CD14-positive monocyte (primary cell): ENCODE measurements at regions not wholly inside any gene's neighbourhood (a gene's known extent, or its start where the extent isn't known, plus 50 kb on each side); places are given as distances from the start of the nearest gene placed in this dataset.

Experiments used
- DNase-seq, 3 donors: peaks; one replicate each; pipeline ENCODE4 v3.0.0-alpha.2; 2011 to 2022
- H2AFZ ChIP-seq: 2 replicates; pipeline ENCODE4 v1.6.0; 2012; ENCODE audit warnings: mild to moderate bottlenecking, low read depth, low read length, inconsistent platforms; ENCODE audit not compliant: insufficient read depth, poor library complexity, severe bottlenecking
- H3K27ac ChIP-seq, 2 donors: 1 replicate in 1 of 2; 2 replicates in 1 of 2; pipeline ENCODE4 v1.5.1; 2012 to 2013; ENCODE audit warnings: low read length in 2 of 2, control low read depth in 1 of 2, inconsistent platforms in 1 of 2, low read depth in 1 of 2, mild to moderate bottlenecking in 1 of 2
- H3K27me3 ChIP-seq, 2 donors: one replicate each; pipeline versions ENCODE4 v1.6.0 to v1.6.1; 2011 to 2013; ENCODE audit warnings: low read length in 2 of 2; ENCODE audit not compliant: control insufficient read depth in 2 of 2, insufficient read depth in 2 of 2
- H3K36me3 ChIP-seq, 2 donors: replicated peaks in 1 of 2; 1 replicate in 1 of 2; 2 replicates in 1 of 2; pipeline versions ENCODE4 v1.5.1 to v1.6.1; 2012 to 2013; ENCODE audit warnings: low read length in 2 of 2, control low read depth in 1 of 2, inconsistent platforms in 1 of 2, mild to moderate bottlenecking in 1 of 2; ENCODE audit not compliant: insufficient read depth in 2 of 2, control insufficient read depth in 1 of 2
- H3K4me1 ChIP-seq, 2 donors: 1 replicate in 1 of 2; 2 replicates in 1 of 2; pipeline versions ENCODE4 v1.5.1 to v1.6.1; 2012 to 2013; ENCODE audit warnings: low read length in 2 of 2, control low read depth in 1 of 2, inconsistent platforms in 1 of 2, mild to moderate bottlenecking in 1 of 2, moderate library complexity in 1 of 2; ENCODE audit not compliant: insufficient read depth in 2 of 2, control insufficient read depth in 1 of 2
- H3K4me2 ChIP-seq: replicated peaks from 2 replicates; pipeline ENCODE3; 2012; ENCODE audit warnings: low read length, moderate library complexity, mild to moderate bottlenecking; ENCODE audit not compliant: poor library complexity, severe bottlenecking; ENCODE audit errors: extremely low read depth
- H3K4me3 ChIP-seq, 3 experiments: fragments of 200-600 bp in 1 of 3; sonication (generic) in 1 of 3; replicated peaks in 1 of 3; 1 replicate in 2 of 3; 2 replicates in 1 of 3; pipeline ENCODE4 v1.5.1; 2011 to 2013; ENCODE audit warnings: low read length in 3 of 3, mild to moderate bottlenecking in 3 of 3, control low read depth in 2 of 3, low read depth in 2 of 3, inconsistent platforms in 1 of 3, moderate library complexity in 1 of 3
- H3K79me2 ChIP-seq: 2 replicates; pipeline ENCODE4 v1.6.0; 2012; ENCODE audit warnings: mild to moderate bottlenecking, control low read depth, inconsistent platforms, low read length, moderate library complexity; ENCODE audit not compliant: insufficient read depth
- H3K9ac ChIP-seq: 2 replicates; pipeline ENCODE4 v1.6.0; 2017; ENCODE audit warnings: low read length, mild to moderate bottlenecking; ENCODE audit not compliant: insufficient read depth, poor library complexity, severe bottlenecking
- H3K9me3 ChIP-seq, 2 donors: replicated peaks in 1 of 2; 1 replicate in 1 of 2; 2 replicates in 1 of 2; pipeline versions ENCODE4 v1.5.1 to v1.6.1; 2012 to 2013; ENCODE audit warnings: low read length in 2 of 2, control low read depth in 1 of 2; ENCODE audit not compliant: control insufficient read depth in 1 of 2, insufficient read depth in 1 of 2
- H4K20me1 ChIP-seq: 2 replicates; pipeline ENCODE4 v1.6.0; 2012; ENCODE audit warnings: mild to moderate bottlenecking, low read length, control low read depth, moderate library complexity; ENCODE audit not compliant: insufficient read depth
- H3K27ac Mint-ChIP-seq, 7 donors: one replicate each; pipeline ENCODE4 v1.8.0; 2020; ENCODE audit warnings: mild to moderate bottlenecking in 7 of 7, mixed read lengths in 7 of 7, moderate library complexity in 6 of 7, inconsistent platforms in 2 of 7
- H3K27me3 Mint-ChIP-seq, 3 donors: one replicate each; pipeline ENCODE4 v1.8.0; 2021 to 2022; ENCODE audit warnings: low read depth in 3 of 3, mild to moderate bottlenecking in 3 of 3, mixed read lengths in 3 of 3, moderate library complexity in 3 of 3, inconsistent platforms in 1 of 3
- H3K36me3 Mint-ChIP-seq, 2 donors: one replicate each; pipeline ENCODE4 v1.8.0; 2020; ENCODE audit warnings: mixed read lengths in 2 of 2, inconsistent platforms in 1 of 2, mild to moderate bottlenecking in 1 of 2
- H3K4me1 Mint-ChIP-seq: one replicate; pipeline ENCODE4 v1.8.0; 2020; ENCODE audit warnings: mild to moderate bottlenecking, mixed read lengths
- H3K4me3 Mint-ChIP-seq, 2 donors: one replicate each; pipeline ENCODE4 v1.8.0; 2020; ENCODE audit warnings: mild to moderate bottlenecking in 2 of 2, mixed read lengths in 2 of 2, moderate library complexity in 1 of 2
- H3K9me3 Mint-ChIP-seq, 7 donors: one replicate each; pipeline ENCODE4 v1.8.0; 2020 to 2022; ENCODE audit warnings: mixed read lengths in 7 of 7, mild to moderate bottlenecking in 6 of 7, moderate library complexity in 6 of 7, inconsistent platforms in 2 of 7
- CTCF ChIP-seq: fragments of 200-600 bp; IDR thresholded peaks from one replicate; pipeline ENCODE4 v1.8.0; 2022; ENCODE audit warnings: antibody characterized with exemption, mild to moderate bottlenecking
- WGBS: methylation state at CpG from one replicate; pipeline ENCODE4 v1.1.5; 2013; ENCODE audit warnings: missing lambda C conversion rate; ENCODE audit not compliant: insufficient coverage; 5-methylcytosine and 5-hydroxymethylcytosine counted together
- intact Hi-C, 2 donors: fragments of 100-400 bp; cut with micrococcal nuclease; formaldehyde crosslinking; loops; one replicate each; pipeline versions ENCODE4 v1.15.0 to v1.15.1; 2023

GRCh38 chr20:17868700-17869231, 99.8 kb downstream of the SNX5 start:
- Histone ChIP-seq H4K20me1 (no peaks in the 10 kb centered on the region), H3K27me3 (no peaks in the 10 kb centered on the region), H3K79me2 (no peaks in the 10 kb centered on the region), H3K27ac (no peak overlapping the region), H3K4me2 (no peak overlapping the region), H3K36me3 (no peaks in the 10 kb centered on the region), H3K9ac (no peak overlapping the region), H2AFZ (no peak overlapping the region), H3K9me3 (no peaks in the 10 kb centered on the region), H3K4me1 (no peaks in the 10 kb centered on the region), H3K4me3 (no peak overlapping the region)
- WGBS, result 82% methylated on average over 2 of the region's 4 CpGs
- TF ChIP-seq CTCF, result no peak
- no peak for DNase-seq
- no peaks in the 10 kb centered on the region for H3K36me3 Mint-ChIP-seq
- no peak overlapping the region for H3K27ac Mint-ChIP-seq
- peaks cover 3 to 10% (median 3%) of the 10 kb centered on the region in 3 donors for H3K27me3 Mint-ChIP-seq
- H3K9me3 Mint-ChIP-seq, result peaks cover 0 to 1% (median 0%) of the 10 kb centered on the region in 7 donors
- intact Hi-C loops, result no loop called here
- no peak overlapping the region for H3K4me3 Mint-ChIP-seq
- H3K4me1 Mint-ChIP-seq, result peaks cover 4% of the 10 kb centered on the region

GRCh38 chr20:17868151-17868550, 100.4 kb downstream of the SNX5 start:
- Mint-ChIP-seq H3K27me3 (peaks cover 3 to 10% (median 3%) of the 10 kb centered on the region in 3 donors), H3K27ac (no peak overlapping the region), H3K4me3 (no peak overlapping the region), H3K36me3 (no peaks in the 10 kb centered on the region), H3K4me1 (peaks cover 4% of the 10 kb centered on the region), H3K9me3 (peaks cover 0 to 1% (median 0%) of the 10 kb centered on the region in 7 donors)
- 97% methylated on average over 4 of the region's 4 CpGs for WGBS
- no peak overlapping the region for H3K4me3 ChIP-seq
- no peaks in the 10 kb centered on the region for H3K9me3 ChIP-seq
- no peak overlapping the region for H3K27ac ChIP-seq
- no peaks in the 10 kb centered on the region for H3K4me1 ChIP-seq
- no peak overlapping the region for H3K4me2 ChIP-seq
- no peaks in the 10 kb centered on the region for H3K27me3 ChIP-seq
- H2AFZ ChIP-seq, result no peak overlapping the region
- no peaks in the 10 kb centered on the region for H3K79me2 ChIP-seq
- no peaks in the 10 kb centered on the region for H4K20me1 ChIP-seq
- no peak for TF ChIP-seq CTCF
- no peak for DNase-seq
- intact Hi-C loops, result no loop called here
- H3K9ac ChIP-seq, result no peak overlapping the region
- H3K36me3 ChIP-seq, result no peaks in the 10 kb centered on the region
